Breast epithelium (tissue), 4 donors: ENCODE measurements at regions not wholly inside any gene's neighbourhood (a gene's known extent, or its start where the extent isn't known, plus 50 kb on each side); places are given as distances from the start of the nearest gene placed in this dataset.

Experiments
- DNase-seq, 2 donors: peaks; one replicate each; pipeline ENCODE4 v3.0.0-alpha.2; 2019; ENCODE audit warnings: low spot score in 2 of 2
- H3K27ac ChIP-seq, 2 donors: fragments of 200-600 bp; sonication (generic) in 1 of 2; one replicate each; pipeline ENCODE4 v1.5.1; 2016 to 2019; ENCODE audit warnings: mild to moderate bottlenecking in 1 of 2
- H3K27me3 ChIP-seq, 2 donors: fragments of 200-600 bp; sonication (generic) in 1 of 2; one replicate each; pipeline versions ENCODE4 v1.5.1 to v1.6.0; 2017 to 2019; ENCODE audit warnings: control low read depth in 1 of 2, mild to moderate bottlenecking in 1 of 2
- H3K36me3 ChIP-seq: fragments of 200-600 bp; one replicate; pipeline ENCODE4 v1.5.1; 2019
- H3K4me1 ChIP-seq, 2 donors: fragments of 200-600 bp; sonication (generic); one replicate each; pipeline ENCODE4 v1.5.1; 2016 to 2019; ENCODE audit warnings: control low read depth in 1 of 2
- H3K4me3 ChIP-seq, 3 donors: fragments of 200-600 bp; sonication (generic); 1 replicate in 2 of 3; 2 replicates in 1 of 3; pipeline ENCODE4 v1.5.1; 2016 to 2019; ENCODE audit warnings: mild to moderate bottlenecking in 3 of 3, moderate library complexity in 2 of 3
- H3K9me3 ChIP-seq, 2 donors: fragments of 200-600 bp; sonication (generic) in 1 of 2; one replicate each; pipeline ENCODE4 v1.5.1; 2016 to 2019; ENCODE audit warnings: control low read depth in 1 of 2
- CTCF ChIP-seq, 3 donors: fragments of 450-650 bp; IDR thresholded peaks; one replicate each; pipeline ENCODE4 v1.5.1; 2016 to 2017; ENCODE audit warnings: antibody characterized with exemption in 3 of 3, mild to moderate bottlenecking in 3 of 3, moderate library complexity in 3 of 3
- POLR2A ChIP-seq: fragments of 450-650 bp; IDR thresholded peaks from one replicate; pipeline ENCODE4 v1.6.1; 2016; ENCODE audit warnings: antibody characterized with exemption, mild to moderate bottlenecking, moderate library complexity
- POLR2AphosphoS5 ChIP-seq, 3 donors: sonication (generic); formaldehyde crosslinking; IDR thresholded peaks; one replicate each; pipeline ENCODE4 v1.6.1; 2017; ENCODE audit warnings: antibody characterized with exemption in 3 of 3
- intact Hi-C: fragments of 100-400 bp; cut with DNase I; formaldehyde crosslinking; loops from one replicate; pipeline ENCODE4 v1.15.1; 2023; ENCODE audit warnings: low total_unique reads

GRCh38 chr15:31842532-31843195 lies 187.7 kb upstream of the CHRNA7 start:
- Histone ChIP-seq H3K36me3 (no peaks in the 10 kb centered on the region), H3K27me3 (no peaks in the 10 kb centered on the region), H3K27ac (no peak overlapping the region), H3K4me3 (no peak overlapping the region), H3K4me1 (no peaks in the 10 kb centered on the region), H3K9me3 (no peaks in the 10 kb centered on the region)
- intact Hi-C loops, result loop anchor here (2.0 kb wide), 1 partner anchor 16 kb away; no protein-coding TSS in a partner anchor
- TF ChIP-seq POLR2AphosphoS5 (IDR thresholded peaks at IDR 0.05), result no peak
- DNase-seq, result no peak

GRCh38 chr15:31843426-31844055 lies 186.8 kb upstream of the CHRNA7 start:
- Histone ChIP-seq H3K27me3 (no peaks in the 10 kb centered on the region), H3K4me3 (no peak overlapping the region), H3K4me1 (no peaks in the 10 kb centered on the region), H3K27ac (no peak overlapping the region), H3K9me3 (no peaks in the 10 kb centered on the region), H3K36me3 (no peaks in the 10 kb centered on the region)
- DNase-seq, result no peak
- no peak for TF ChIP-seq CTCF (IDR thresholded peaks at IDR 0.05)
- TF ChIP-seq POLR2A, result no peak
- TF ChIP-seq POLR2AphosphoS5 (IDR thresholded peaks at IDR 0.05), result no peak
- intact Hi-C loops, result loop anchor here (2.0 kb wide), 1 partner anchor 15 kb away; no protein-coding TSS in a partner anchor

GRCh38 chr15:31845791-31846190 lies 184.5 kb upstream of the CHRNA7 start:
- H3K4me3 ChIP-seq, result no peak overlapping the region
- H3K36me3 ChIP-seq, result no peaks in the 10 kb centered on the region
- intact Hi-C loops, result no loop called here
- no peaks in the 10 kb centered on the region for H3K27me3 ChIP-seq
- TF ChIP-seq CTCF (IDR thresholded peaks at IDR 0.05) (no peak), POLR2A (no peak), POLR2AphosphoS5 (IDR thresholded peaks at IDR 0.05) (no peak)
- DNase-seq, result no peak
- H3K27ac ChIP-seq, result no peak overlapping the region
- no peaks in the 10 kb centered on the region for H3K4me1 ChIP-seq
- H3K9me3 ChIP-seq, result peaks cover 3 to 4% of the 10 kb centered on the region in 2 donors

DNA sequence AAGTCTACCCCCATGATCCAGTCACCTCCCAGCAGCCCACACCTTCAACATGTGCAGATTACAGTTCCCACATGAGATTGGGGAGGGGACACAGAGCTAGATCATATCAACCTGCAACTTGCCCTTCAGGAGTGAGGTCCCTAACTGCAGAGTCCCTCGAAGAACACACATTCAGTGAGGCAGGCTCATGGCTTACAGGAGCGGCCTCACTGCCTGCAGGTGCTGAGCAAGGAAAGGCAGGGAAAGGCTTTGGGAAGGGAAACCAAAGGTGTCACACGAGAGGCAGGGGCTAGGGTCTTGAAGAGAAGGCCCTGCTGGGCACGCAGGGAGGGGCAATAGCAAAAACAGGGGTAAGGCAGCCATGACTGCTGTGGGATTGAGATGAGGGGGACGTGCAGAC lies 182.4 kb upstream of the CHRNA7 start:
- Histone ChIP-seq H3K27ac (no peak overlapping the region), H3K9me3 (peaks cover 5 to 11% of the 10 kb centered on the region in 2 donors), H3K27me3 (no peaks in the 10 kb centered on the region), H3K4me1 (no peaks in the 10 kb centered on the region), H3K36me3 (no peaks in the 10 kb centered on the region), H3K4me3 (no peak overlapping the region)
- no peak for TF ChIP-seq POLR2A
- no peak for TF ChIP-seq POLR2AphosphoS5 (IDR thresholded peaks at IDR 0.05)
- TF ChIP-seq CTCF (IDR thresholded peaks at IDR 0.05), result no peak
- intact Hi-C loops, result no loop called here
- no peak for DNase-seq

GRCh38 chr15:31848621-31849020 lies 181.7 kb upstream of the CHRNA7 start:
- no peak for TF ChIP-seq POLR2AphosphoS5 (IDR thresholded peaks at IDR 0.05)
- TF ChIP-seq POLR2A, result no peak
- TF ChIP-seq CTCF (IDR thresholded peaks at IDR 0.05), result no peak
- Histone ChIP-seq H3K4me3 (no peak overlapping the region), H3K4me1 (no peaks in the 10 kb centered on the region), H3K36me3 (no peaks in the 10 kb centered on the region), H3K9me3 (peaks cover 5 to 11% of the 10 kb centered on the region in 2 donors), H3K27ac (no peak overlapping the region), H3K27me3 (no peaks in the 10 kb centered on the region)
- DNase-seq, result no peak
- intact Hi-C loops, result no loop called here
